HCT116 (cell line): ENCODE measurements at regions not wholly inside any gene's neighbourhood (a gene's known extent, or its start where the extent isn't known, plus 50 kb on each side); places are given as distances from the start of the nearest gene placed in this dataset.

ENCODE experiments used
- ATAC-seq: fragments of 200-7000 bp; cut with Tn5 transposase; 2 replicates; pipeline ENCODE4 v1.9.1; 2020; ENCODE audit warnings: mild to moderate bottlenecking, moderate library complexity
- BruUV-seq: library from RNA; stranded (reverse); fragments of 400-500 nt; replicated peaks from 2 replicates; lab custom pipeline; 2021; lab: Mats Ljungman, UMichigan
- CTCF ChIA-PET: fragments of 300-600 bp; sonication (Branson Sonifier 250); formaldehyde crosslinking; loops from one replicate; lab custom pipeline; 2021; ENCODE audit warnings: antibody characterized with exemption; lab: Charles Lee
- POLR2A ChIA-PET: fragments of 300-600, 350-600 bp; sonication (Branson Sonifier 250); formaldehyde crosslinking; loops from one replicate; lab custom pipeline; 2021; ENCODE audit warnings: antibody characterized with exemption; lab: Charles Lee
- RAD21 ChIA-PET, 2 experiments: fragments of 300-600 bp; sonication (Branson Sonifier 250); formaldehyde crosslinking; loops; one replicate each; lab custom pipeline; 2023; ENCODE audit warnings: low total read pairs in 2 of 2; ENCODE audit not compliant: uncharacterized antibody in 2 of 2, unreplicated experiment in 2 of 2, low non-redundant PET in 1 of 2; lab: Charles Lee
- DNase-seq: peaks from one replicate; pipeline ENCODE4 v3.0.0-alpha.2; 2010; ENCODE audit warnings: low read depth, low spot score
- H2AFZ ChIP-seq: fragments of 200-600 bp; shearing (Covaris generic), sonication (generic); 2 replicates; pipeline ENCODE4 v1.6.1; 2017; ENCODE audit warnings: low read depth, mixed run types, mixed read lengths, antibody characterized with exemption, low read length; ENCODE audit not compliant: poor library complexity, severe bottlenecking
- H3K27ac ChIP-seq: 2 replicates; pipeline ENCODE4 v1.5.1; 2012; ENCODE audit warnings: low read depth, low read length
- H3K27me3 ChIP-seq: fragments of 200-600 bp; sonication (generic); 2 replicates; pipeline ENCODE4 v1.6.1; 2016; ENCODE audit warnings: mixed run types, low read length, mixed read lengths; ENCODE audit not compliant: insufficient read depth
- H3K36me3 ChIP-seq, 2 experiments: fragments of 200-500 bp in 1 of 2; fragments of 200-600 bp in 1 of 2; sonication (Bioruptor generic) in 1 of 2; sonication (generic) in 1 of 2; 2 replicates each; pipeline versions ENCODE4 v1.5.1 to v1.6.1; 2014 to 2016; ENCODE audit warnings: low read length in 2 of 2, inconsistent platforms in 1 of 2, mixed read lengths in 1 of 2, mixed run types in 1 of 2; ENCODE audit not compliant: insufficient read depth in 2 of 2, control insufficient read depth in 1 of 2
- H3K4me1 ChIP-seq, 2 experiments: fragments of 200-600 bp in 1 of 2; sonication (generic) in 1 of 2; 2 replicates each; pipeline versions ENCODE4 v1.5.1 to v1.6.1; 2012 to 2017; ENCODE audit warnings: low read length in 2 of 2, inconsistent platforms in 1 of 2, mild to moderate bottlenecking in 1 of 2, mixed read lengths in 1 of 2, mixed run types in 1 of 2, moderate library complexity in 1 of 2; ENCODE audit not compliant: insufficient read depth in 2 of 2, control insufficient read depth in 1 of 2
- H3K4me2 ChIP-seq: fragments of 200-600 bp; sonication (generic); 2 replicates; pipeline ENCODE4 v1.6.1; 2017; ENCODE audit warnings: mixed run types, low read length, mixed read lengths
- H3K4me3 ChIP-seq, 2 experiments: fragments of 200-600 bp in 1 of 2; sonication (generic) in 1 of 2; replicated peaks in 1 of 2; 2 replicates each; pipeline ENCODE4 v1.5.1; 2011 to 2016; ENCODE audit warnings: low read length in 2 of 2, control low read depth in 1 of 2, low read depth in 1 of 2, mild to moderate bottlenecking in 1 of 2, mixed read lengths in 1 of 2, mixed run types in 1 of 2
- H3K79me2 ChIP-seq: fragments of 200-600 bp; sonication (generic); 2 replicates; pipeline ENCODE4 v1.6.1; 2017; ENCODE audit warnings: mild to moderate bottlenecking, mixed run types, low read length, moderate library complexity, mixed read lengths; ENCODE audit not compliant: insufficient read depth
- H3K9ac ChIP-seq: fragments of 200-600 bp; sonication (generic); 2 replicates; pipeline ENCODE4 v1.6.1; 2016; ENCODE audit warnings: low read length, mixed read lengths
- H3K9me2 ChIP-seq: fragments of 200-600 bp; sonication (generic), shearing (Covaris generic); 2 replicates; pipeline ENCODE4 v1.6.1; 2017; ENCODE audit warnings: mixed run types, mild to moderate bottlenecking, moderate library complexity; ENCODE audit not compliant: insufficient read depth
- H3K9me3 ChIP-seq, 2 experiments: fragments of 200-500 bp in 1 of 2; fragments of 200-600 bp in 1 of 2; sonication (Bioruptor generic) in 1 of 2; sonication (generic) in 1 of 2; 2 replicates each; pipeline ENCODE4 v1.6.1; 2014 to 2017; ENCODE audit warnings: low read length in 2 of 2, mixed read lengths in 2 of 2, inconsistent platforms in 1 of 2, low read depth in 1 of 2, mild to moderate bottlenecking in 1 of 2, mixed run types in 1 of 2, moderate library complexity in 1 of 2; ENCODE audit not compliant: control insufficient read depth in 1 of 2, insufficient read depth in 1 of 2
- H4K20me1 ChIP-seq: fragments of 200-600 bp; sonication (generic), shearing (Covaris generic); 2 replicates; pipeline ENCODE4 v1.6.1; 2017; ENCODE audit warnings: mixed run types, mild to moderate bottlenecking, moderate library complexity; ENCODE audit not compliant: insufficient read depth
- CEBPB ChIP-seq: IDR thresholded peaks from 2 replicates; pipeline ENCODE4 v1.6.1; 2012; ENCODE audit warnings: low read depth
- EZH2phosphoT487 ChIP-seq: fragments of 200-600 bp; IDR thresholded peaks from 2 replicates; pipeline ENCODE4 v1.6.1; 2018; ENCODE audit warnings: antibody characterized with exemption, borderline replicate concordance
- FOSL1 ChIP-seq: IDR thresholded peaks from 2 replicates; pipeline ENCODE4 v1.6.1; 2012; ENCODE audit warnings: low read depth
- JUND ChIP-seq: IDR thresholded peaks from 2 replicates; pipeline ENCODE4 v1.6.1; 2012
- MAX ChIP-seq: IDR thresholded peaks from 2 replicates; pipeline ENCODE4 v1.6.1; 2012
- RAD21 ChIP-seq: IDR thresholded peaks from 2 replicates; pipeline ENCODE4 v1.6.1; 2012; ENCODE audit warnings: low read depth, mild to moderate bottlenecking
- SIN3A ChIP-seq: IDR thresholded peaks from 2 replicates; pipeline ENCODE4 v1.6.1; 2012; ENCODE audit warnings: low read depth
- SRF ChIP-seq: IDR thresholded peaks from 2 replicates; pipeline ENCODE4 v1.6.1; 2012; ENCODE audit warnings: low read depth
- TCF7L2 ChIP-seq: IDR thresholded peaks from 2 replicates; pipeline ENCODE4 v1.7.0; 2011; ENCODE audit warnings: borderline replicate concordance, inconsistent platforms; ENCODE audit not compliant: insufficient read depth, insufficient read length; ENCODE audit errors: extremely low read depth
- ZNF274 ChIP-seq: fragments of 200-500 bp; sonication (Bioruptor generic); IDR thresholded peaks from 2 replicates; pipeline ENCODE4 v1.6.1; 2014; ENCODE audit warnings: mild to moderate bottlenecking, low read depth, low read length, inconsistent platforms
- intact Hi-C: fragments of 100-400 bp; cut with micrococcal nuclease; formaldehyde crosslinking; loops from 2 replicates; pipeline ENCODE4 v1.10.0; 2022
- TF ChIP-seq, protein P1 (sequence below): IDR thresholded peaks from 2 replicates; pipeline ENCODE4 v1.6.1; 2012

GRCh38 chr3:71919572-71919971 is 134.6 kb upstream of the PROK2 start (continued):
- TF ChIP-seq JUND (no peak), FOSL1 (no peak), CEBPB (no peak)

- peaks cover 7% of the 10 kb centered on the region; the same call in 1 of the 2 replicates for H3K27me3 ChIP-seq
- H3K9me3 ChIP-seq: no peaks in the 10 kb centered on the region
- ATAC-seq (no peak), DNase-seq (no peak)
- TF ChIP-seq SRF (no peak), TCF7L2 (no peak), MAX (no peak), CEBPB (no peak), RAD21 (no peak), SIN3A (no peak), JUND (no peak), EZH2phosphoT487 (no peak), ZNF274 (no peak)
- TF ChIP-seq, protein P1, sequence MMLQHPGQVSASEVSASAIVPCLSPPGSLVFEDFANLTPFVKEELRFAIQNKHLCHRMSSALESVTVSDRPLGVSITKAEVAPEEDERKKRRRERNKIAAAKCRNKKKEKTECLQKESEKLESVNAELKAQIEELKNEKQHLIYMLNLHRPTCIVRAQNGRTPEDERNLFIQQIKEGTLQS: no peak
- intact Hi-C loops: no loop called here
- no peaks in the 10 kb centered on the region for H3K9me2 ChIP-seq
- H3K4me3 ChIP-seq: no peak overlapping the region
- no peaks in the 10 kb centered on the region for H3K36me3 ChIP-seq
- no peaks in the 10 kb centered on the region for H3K4me1 ChIP-seq
- H3K4me2 ChIP-seq: no peak overlapping the region
- no peak overlapping the region for H3K9ac ChIP-seq
- no peaks in the 10 kb centered on the region for H4K20me1 ChIP-seq
- no peak overlapping the region for H3K27ac ChIP-seq
- no peak overlapping the region for H2AFZ ChIP-seq
- H3K79me2 ChIP-seq: no peaks in the 10 kb centered on the region
- no TSS peak for BruUV-seq
- ChIA-PET POLR2A (no interaction called here), RAD21 (no interaction called here), CTCF (no interaction called here)
Measured at GRCh38 chr3:71917545-71917944, 132.6 kb upstream of the PROK2 start.
